Fibroblast of lung (primary cell): ENCODE measurements at regions not wholly inside any gene's neighbourhood (a gene's known extent, or its start where the extent isn't known, plus 50 kb on each side); places are given as distances from the start of the nearest gene placed in this dataset.

Source experiments
- DNase-seq, 2 donors: peaks; one replicate each; pipeline versions ENCODE4 v3.0.0 to v3.0.0-alpha.2; 2010; ENCODE audit warnings: low read depth in 2 of 2
- H2AFZ ChIP-seq: 2 replicates; pipeline ENCODE4 v1.5.1; 2012; ENCODE audit warnings: low read length, control low read depth, inconsistent platforms
- H3K27ac ChIP-seq: 2 replicates; pipeline ENCODE4 v1.5.1; 2011; ENCODE audit warnings: low read length, control low read depth; ENCODE audit not compliant: insufficient read depth
- H3K27me3 ChIP-seq: 2 replicates; pipeline ENCODE4 v1.5.1; 2011; ENCODE audit warnings: mild to moderate bottlenecking, low read length; ENCODE audit not compliant: control insufficient read depth, insufficient read depth
- H3K36me3 ChIP-seq: 2 replicates; pipeline ENCODE4 v1.5.1; 2011; ENCODE audit warnings: low read length; ENCODE audit not compliant: control insufficient read depth, insufficient read depth
- H3K4me1 ChIP-seq: 2 replicates; pipeline ENCODE4 v1.5.1; 2011; ENCODE audit warnings: low read length; ENCODE audit not compliant: control insufficient read depth, insufficient read depth; ENCODE audit errors: extremely low read depth
- H3K4me2 ChIP-seq: 2 replicates; pipeline ENCODE4 v1.5.1; 2011; ENCODE audit warnings: low read length, control low read depth; ENCODE audit not compliant: insufficient read depth; ENCODE audit errors: extremely low read depth
- H3K4me3 ChIP-seq, 4 experiments: fragments of 200-600 bp in 1 of 4; sonication (generic) in 1 of 4; replicated peaks in 1 of 4; 2 replicates each; pipeline ENCODE4 v1.5.1; 2011 to 2016; ENCODE audit warnings: low read length in 4 of 4, low read depth in 3 of 4, mild to moderate bottlenecking in 3 of 4, control low read depth in 2 of 4, inconsistent platforms in 1 of 4, mixed read lengths in 1 of 4; ENCODE audit not compliant: insufficient read depth in 1 of 4; ENCODE audit errors: control extremely low read depth in 1 of 4
- H3K79me2 ChIP-seq: 2 replicates; pipeline ENCODE4 v1.5.1; 2012; ENCODE audit warnings: mild to moderate bottlenecking, low read length, inconsistent platforms; ENCODE audit not compliant: control insufficient read depth, insufficient read depth
- H3K9ac ChIP-seq: 2 replicates; pipeline ENCODE4 v1.5.1; 2011; ENCODE audit warnings: mild to moderate bottlenecking, low read length, control low read depth; ENCODE audit not compliant: insufficient read depth
- H3K9me3 ChIP-seq: 2 replicates; pipeline ENCODE4 v1.5.1; 2012; ENCODE audit warnings: low read depth, low read length; ENCODE audit not compliant: control insufficient read depth, insufficient read depth
- H4K20me1 ChIP-seq: 2 replicates; pipeline ENCODE4 v1.5.1; 2011; ENCODE audit warnings: low read length; ENCODE audit not compliant: control insufficient read depth, insufficient read depth; ENCODE audit errors: extremely low read depth
- CTCF ChIP-seq, 2 donors: IDR thresholded peaks in 1 of 2; conservative IDR thresholded peaks in 1 of 2; 1 replicate in 1 of 2; 2 replicates in 1 of 2; pipeline ENCODE4 v1.5.1; 2011 to 2012; ENCODE audit warnings: low read length in 2 of 2, control low read depth in 1 of 2, inconsistent platforms in 1 of 2, low read depth in 1 of 2, mild to moderate bottlenecking in 1 of 2
- EZH2 ChIP-seq: IDR thresholded peaks from 2 replicates; pipeline ENCODE4 v1.5.1; 2012; ENCODE audit warnings: low read length, control low read depth, mild to moderate bottlenecking; ENCODE audit errors: missing control alignments

GRCh38 chr11:91835051-91835560 lies 389.5 kb upstream of the FAT3 start:
- TF ChIP-seq CTCF (conservative IDR thresholded peaks at IDR 0.05 in 1 of 2, IDR thresholded peaks at IDR 0.05 in 1 of 2; ENCODE audit: low read depth in 1 of 2, low read length in 2 of 2), result no peak
- no peak for TF ChIP-seq EZH2
- H3K27ac ChIP-seq, result no peak overlapping the region
- DNase-seq, result no peak

DNA sequence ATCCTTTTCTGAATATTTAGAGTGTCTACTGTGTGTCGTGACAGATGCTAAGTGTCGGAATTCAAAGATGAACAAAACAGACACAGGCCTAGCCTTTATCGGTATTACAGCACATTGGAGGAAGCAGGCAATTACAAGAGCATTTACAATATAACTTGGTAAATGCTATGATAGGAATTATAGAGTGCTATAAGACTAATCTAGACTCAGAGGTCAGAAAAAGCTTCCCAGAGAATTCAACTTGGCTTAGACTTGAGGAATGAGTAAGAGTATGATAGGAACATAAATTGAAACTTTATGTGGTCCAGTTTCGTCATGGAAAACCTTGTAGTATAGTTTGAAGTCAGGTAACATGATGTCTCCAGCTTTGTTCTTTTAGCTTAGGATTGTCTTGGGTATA lies 395.7 kb upstream of the FAT3 start:
- no peak overlapping the region for H3K4me2 ChIP-seq

More at GRCh38 chr11:91835051-91835560, 389.5 kb upstream of the FAT3 start:
- no peaks in the 10 kb centered on the region for H3K79me2 ChIP-seq
- H3K27me3 ChIP-seq, result no peaks in the 10 kb centered on the region
- H3K4me2 ChIP-seq, result no peak overlapping the region
- no peak overlapping the region for H3K9ac ChIP-seq
- no peak overlapping the region for H3K4me3 ChIP-seq
- no peak overlapping the region for H2AFZ ChIP-seq
- H3K4me1 ChIP-seq, result no peaks in the 10 kb centered on the region
- no peaks in the 10 kb centered on the region for H3K36me3 ChIP-seq
- no peaks in the 10 kb centered on the region for H3K9me3 ChIP-seq
- no peaks in the 10 kb centered on the region for H4K20me1 ChIP-seq

DNA sequence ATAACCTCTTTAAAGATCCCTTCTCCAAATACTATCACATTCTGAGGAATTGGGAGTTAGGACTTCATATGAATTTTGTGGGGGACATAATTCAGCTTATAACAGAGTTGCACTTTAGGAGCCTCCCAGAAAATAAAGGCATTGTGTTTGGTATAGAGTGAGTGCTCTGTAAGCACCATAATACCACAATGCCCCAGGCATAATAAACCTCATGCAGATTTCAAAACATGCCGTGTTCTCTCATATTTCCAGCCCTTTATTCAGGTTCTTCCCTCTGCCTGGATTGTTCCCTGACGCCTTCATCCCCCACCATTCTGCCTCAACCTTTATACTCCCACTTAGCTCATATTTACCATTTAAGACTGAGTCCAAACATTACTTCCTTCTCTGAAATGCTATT lies 398.8 kb upstream of the FAT3 start:
- no peak overlapping the region for H3K4me3 ChIP-seq

More for the DNA sequence above, 395.7 kb upstream of the FAT3 start:
- no peak overlapping the region for H2AFZ ChIP-seq
- no peaks in the 10 kb centered on the region for H3K9me3 ChIP-seq
- DNase-seq, result no peak
- H4K20me1 ChIP-seq, result no peaks in the 10 kb centered on the region
- TF ChIP-seq EZH2, result no peak
- no peak for TF ChIP-seq CTCF (conservative IDR thresholded peaks at IDR 0.05 in 1 of 2, IDR thresholded peaks at IDR 0.05 in 1 of 2; ENCODE audit: low read depth in 1 of 2, low read length in 2 of 2)
- no peak overlapping the region for H3K9ac ChIP-seq
- H3K36me3 ChIP-seq, result no peaks in the 10 kb centered on the region
- H3K4me3 ChIP-seq, result no peak overlapping the region
- no peaks in the 10 kb centered on the region for H3K79me2 ChIP-seq
- no peaks in the 10 kb centered on the region for H3K4me1 ChIP-seq
- H3K27me3 ChIP-seq, result no peaks in the 10 kb centered on the region
- no peak overlapping the region for H3K27ac ChIP-seq

More for the DNA sequence above, 398.8 kb upstream of the FAT3 start:
- no peak for TF ChIP-seq CTCF (conservative IDR thresholded peaks at IDR 0.05 in 1 of 2, IDR thresholded peaks at IDR 0.05 in 1 of 2; ENCODE audit: low read depth in 1 of 2, low read length in 2 of 2)
- no peak for TF ChIP-seq EZH2
- H3K27ac ChIP-seq, result no peak overlapping the region
- no peaks in the 10 kb centered on the region for H3K27me3 ChIP-seq
- H3K4me2 ChIP-seq, result no peak overlapping the region
- no peaks in the 10 kb centered on the region for H3K79me2 ChIP-seq
- no peaks in the 10 kb centered on the region for H3K36me3 ChIP-seq
- no peak for DNase-seq
- no peaks in the 10 kb centered on the region for H4K20me1 ChIP-seq
- H3K4me1 ChIP-seq, result no peaks in the 10 kb centered on the region
- no peak overlapping the region for H2AFZ ChIP-seq
- no peak overlapping the region for H3K9ac ChIP-seq
- no peaks in the 10 kb centered on the region for H3K9me3 ChIP-seq
